22Rv1 (cell line): ENCODE measurements at regions not wholly inside any gene's neighbourhood (a gene's known extent, or its start where the extent isn't known, plus 50 kb on each side); places are given as distances from the start of the nearest gene placed in this dataset.

ENCODE experiments used
- CTCF ChIP-seq: fragments of 450-650 bp; IDR thresholded peaks from 2 replicates; pipeline ENCODE4 v1.5.1; 2017; ENCODE audit warnings: mild to moderate bottlenecking
- ZFX ChIP-seq: fragments of 450-650 bp; IDR thresholded peaks from 2 replicates; pipeline ENCODE4 v1.6.1; 2017; ENCODE audit warnings: antibody characterized with exemption, borderline replicate concordance

GRCh38 chr16:5653789-5654188 lies 556.2 kb upstream of the EEF2KMT start:
- no peak for TF ChIP-seq CTCF
- TF ChIP-seq ZFX, result no peak
